SK-N-SH (cell line): ENCODE measurements at regions not wholly inside any gene's neighbourhood (a gene's known extent, or its start where the extent isn't known, plus 50 kb on each side); places are given as distances from the start of the nearest gene placed in this dataset.

Source experiments
- CTCF ChIP-seq: fragments of 200-600 bp; sonication (generic); IDR thresholded peaks from 2 replicates; pipeline ENCODE4 v1.6.1; 2017; ENCODE audit warnings: antibody characterized with exemption, mild to moderate bottlenecking, moderate library complexity
- EP300 ChIP-seq, 2 experiments: IDR thresholded peaks; 2 replicates each; pipeline versions ENCODE4 v1.4.0 to v1.6.1; 2012; ENCODE audit warnings: borderline replicate concordance in 1 of 2, low read depth in 1 of 2, low read length in 1 of 2
- GABPA ChIP-seq: IDR thresholded peaks from 2 replicates; pipeline ENCODE4 v1.4.0; 2012; ENCODE audit warnings: low read depth, mild to moderate bottlenecking
- MAX ChIP-seq: IDR thresholded peaks from 2 replicates; pipeline ENCODE4 v1.4.0; 2012; ENCODE audit warnings: low read depth
- POLR2AphosphoS5 ChIP-seq: IDR thresholded peaks from 2 replicates; pipeline ENCODE4 v1.6.1; 2012; ENCODE audit warnings: low read depth, low read length
- RAD21 ChIP-seq: IDR thresholded peaks from 2 replicates; pipeline ENCODE4 v1.6.1; 2012; ENCODE audit warnings: mild to moderate bottlenecking, low read length
- REST ChIP-seq: IDR thresholded peaks from 2 replicates; pipeline ENCODE4 v1.6.1; 2012; ENCODE audit warnings: mild to moderate bottlenecking, low read depth, low read length, moderate library complexity
- RFX5 ChIP-seq: IDR thresholded peaks from 2 replicates; pipeline ENCODE4 v1.6.1; 2012; ENCODE audit warnings: mild to moderate bottlenecking, improper control_type of control experiment, low read length
- SIN3A ChIP-seq: IDR thresholded peaks from 2 replicates; pipeline ENCODE4 v1.6.1; 2012; ENCODE audit warnings: low read depth, mild to moderate bottlenecking, low read length, moderate library complexity, borderline replicate concordance
- TAF1 ChIP-seq: IDR thresholded peaks from 2 replicates; pipeline ENCODE4 v1.6.1; 2012; ENCODE audit warnings: low read depth, mild to moderate bottlenecking, low read length, moderate library complexity, borderline replicate concordance
- USF2 ChIP-seq: fragments of 150-350 bp; IDR thresholded peaks from 2 replicates; pipeline ENCODE4 v1.6.1; 2017; ENCODE audit warnings: antibody characterized with exemption, low read length, low read depth, borderline replicate concordance
- YY1 ChIP-seq: IDR thresholded peaks from 2 replicates; pipeline ENCODE4 v1.4.0; 2012; ENCODE audit warnings: low read depth, mild to moderate bottlenecking
- ZBTB33 ChIP-seq: IDR thresholded peaks from 2 replicates; pipeline ENCODE4 v1.4.0; 2012; ENCODE audit warnings: low read depth, borderline replicate concordance

GRCh38 chrX:113048480-113048879 lies 207.8 kb upstream of the AMOT start:
- TF ChIP-seq MAX: no peak
- no peak for TF ChIP-seq GABPA
- TF ChIP-seq SIN3A: no peak
- no peak for TF ChIP-seq CTCF
- TF ChIP-seq RFX5: no peak
- TF ChIP-seq USF2: no peak
- no peak for TF ChIP-seq RAD21
- TF ChIP-seq YY1: no peak
- TF ChIP-seq EP300 (IDR thresholded peaks at IDR 0.05; ENCODE audit: borderline replicate concordance in 1 of 2, low read depth in 1 of 2, low read length in 1 of 2): no peak
- TF ChIP-seq POLR2AphosphoS5: no peak
- TF ChIP-seq REST: no peak
- no peak for TF ChIP-seq TAF1
- no peak for TF ChIP-seq ZBTB33
